ENCODE measurements at regions not wholly inside any gene's neighbourhood (a gene's known extent, or its start where the extent isn't known, plus 50 kb on each side); places are given as distances from the start of the nearest gene placed in this dataset.

GRCh38 chr5:58018016-58018415 is 441.9 kb downstream of the PLK2 start:
- Histone ChIP-seq H3K4me1 (ENCODE audit: control insufficient read depth in 3 of 3, insufficient read depth in 3 of 3, low read length in 3 of 3) (peaks cover 2 to 8% (median 3%) of the 10 kb centered on the region in 3 donors), H3K36me3 (ENCODE audit: control insufficient read depth in 3 of 3, insufficient read depth in 3 of 3, low read length in 3 of 3) (no peaks in the 10 kb centered on the region), H3K9me3 (ENCODE audit: control insufficient read depth in 3 of 3, low read length in 3 of 3) (no peaks in the 10 kb centered on the region), H3K27me3 (ENCODE audit: control insufficient read depth in 3 of 3, insufficient read depth in 3 of 3, low read length in 3 of 3) (no peaks in the 10 kb centered on the region), H3K9ac (ENCODE audit: low read depth in 1 of 3, low read length in 3 of 3) (no peak overlapping the region), H3K27ac (ENCODE audit: low read depth, low read length) (no peak overlapping the region), H3K4me3 (ENCODE audit: low read length in 3 of 3) (no peak overlapping the region)

GRCh38 chr5:58016877-58017276 is 443.0 kb downstream of the PLK2 start:
- H3K4me1 ChIP-seq (ENCODE audit: control insufficient read depth in 3 of 3, insufficient read depth in 3 of 3, low read length in 3 of 3): peaks cover 2 to 8% (median 3%) of the 10 kb centered on the region in 3 donors
- no peaks in the 10 kb centered on the region for H3K9me3 ChIP-seq (ENCODE audit: control insufficient read depth in 3 of 3, low read length in 3 of 3)
- no peaks in the 10 kb centered on the region for H3K36me3 ChIP-seq (ENCODE audit: control insufficient read depth in 3 of 3, insufficient read depth in 3 of 3, low read length in 3 of 3)
- H3K27ac ChIP-seq (ENCODE audit: low read depth, low read length): no peak overlapping the region
- no peaks in the 10 kb centered on the region for H3K27me3 ChIP-seq (ENCODE audit: control insufficient read depth in 3 of 3, insufficient read depth in 3 of 3, low read length in 3 of 3)
- H3K9ac ChIP-seq (ENCODE audit: low read depth in 1 of 3, low read length in 3 of 3): no peak overlapping the region
- H3K4me3 ChIP-seq (ENCODE audit: low read length in 3 of 3): no peak overlapping the region

- H3K9ac ChIP-seq (ENCODE audit: low read depth in 1 of 3, low read length in 3 of 3): no peak overlapping the region
- no peaks in the 10 kb centered on the region for H3K9me3 ChIP-seq (ENCODE audit: control insufficient read depth in 3 of 3, low read length in 3 of 3)
- H3K36me3 ChIP-seq (ENCODE audit: control insufficient read depth in 3 of 3, insufficient read depth in 3 of 3, low read length in 3 of 3): no peaks in the 10 kb centered on the region
- peaks cover 2 to 8% (median 3%) of the 10 kb centered on the region in 3 donors for H3K4me1 ChIP-seq (ENCODE audit: control insufficient read depth in 3 of 3, insufficient read depth in 3 of 3, low read length in 3 of 3)
- H3K4me3 ChIP-seq (ENCODE audit: low read length in 3 of 3): no peak overlapping the region
- no peaks in the 10 kb centered on the region for H3K27me3 ChIP-seq (ENCODE audit: control insufficient read depth in 3 of 3, insufficient read depth in 3 of 3, low read length in 3 of 3)
- no peak overlapping the region for H3K27ac ChIP-seq (ENCODE audit: low read depth, low read length)
These were observed 443.5 kb downstream of the PLK2 start for GRCh38 chr5:58016358-58016757.

GRCh38 chr5:58015175-58015574 is 444.7 kb downstream of the PLK2 start:
- H3K27ac ChIP-seq (ENCODE audit: low read depth, low read length): no peak overlapping the region
- peaks cover 2 to 8% (median 3%) of the 10 kb centered on the region in 3 donors for H3K4me1 ChIP-seq (ENCODE audit: control insufficient read depth in 3 of 3, insufficient read depth in 3 of 3, low read length in 3 of 3)
- no peaks in the 10 kb centered on the region for H3K9me3 ChIP-seq (ENCODE audit: control insufficient read depth in 3 of 3, low read length in 3 of 3)
- no peaks in the 10 kb centered on the region for H3K36me3 ChIP-seq (ENCODE audit: control insufficient read depth in 3 of 3, insufficient read depth in 3 of 3, low read length in 3 of 3)
- no peaks in the 10 kb centered on the region for H3K27me3 ChIP-seq (ENCODE audit: control insufficient read depth in 3 of 3, insufficient read depth in 3 of 3, low read length in 3 of 3)
- no peak overlapping the region for H3K9ac ChIP-seq (ENCODE audit: low read depth in 1 of 3, low read length in 3 of 3)
- H3K4me3 ChIP-seq (ENCODE audit: low read length in 3 of 3): no peak overlapping the region

- Histone ChIP-seq H3K27ac (ENCODE audit: low read depth, low read length) (no peak overlapping the region), H3K36me3 (ENCODE audit: control insufficient read depth in 3 of 3, insufficient read depth in 3 of 3, low read length in 3 of 3) (no peaks in the 10 kb centered on the region), H3K9me3 (ENCODE audit: control insufficient read depth in 3 of 3, low read length in 3 of 3) (no peaks in the 10 kb centered on the region), H3K9ac (ENCODE audit: low read depth in 1 of 3, low read length in 3 of 3) (no peak overlapping the region), H3K27me3 (ENCODE audit: control insufficient read depth in 3 of 3, insufficient read depth in 3 of 3, low read length in 3 of 3) (no peaks in the 10 kb centered on the region), H3K4me1 (ENCODE audit: control insufficient read depth in 3 of 3, insufficient read depth in 3 of 3, low read length in 3 of 3) (no peaks in the 10 kb centered on the region), H3K4me3 (ENCODE audit: low read length in 3 of 3) (no peak overlapping the region)
These were observed 446.2 kb downstream of the PLK2 start for GRCh38 chr5:58013542-58014258.

GRCh38 chr5:58012801-58013315 is 447.0 kb downstream of the PLK2 start:
- no peak overlapping the region for H3K27ac ChIP-seq (ENCODE audit: low read depth, low read length)
- H3K9ac ChIP-seq (ENCODE audit: low read depth in 1 of 3, low read length in 3 of 3): no peak overlapping the region
- no peaks in the 10 kb centered on the region for H3K4me1 ChIP-seq (ENCODE audit: control insufficient read depth in 3 of 3, insufficient read depth in 3 of 3, low read length in 3 of 3)
- H3K27me3 ChIP-seq (ENCODE audit: control insufficient read depth in 3 of 3, insufficient read depth in 3 of 3, low read length in 3 of 3): no peaks in the 10 kb centered on the region
- H3K36me3 ChIP-seq (ENCODE audit: control insufficient read depth in 3 of 3, insufficient read depth in 3 of 3, low read length in 3 of 3): no peaks in the 10 kb centered on the region
- H3K4me3 ChIP-seq (ENCODE audit: low read length in 3 of 3): no peak overlapping the region
- H3K9me3 ChIP-seq (ENCODE audit: control insufficient read depth in 3 of 3, low read length in 3 of 3): no peaks in the 10 kb centered on the region

- Histone ChIP-seq H3K4me1 (ENCODE audit: control insufficient read depth in 3 of 3, insufficient read depth in 3 of 3, low read length in 3 of 3) (no peaks in the 10 kb centered on the region), H3K36me3 (ENCODE audit: control insufficient read depth in 3 of 3, insufficient read depth in 3 of 3, low read length in 3 of 3) (no peaks in the 10 kb centered on the region), H3K4me3 (ENCODE audit: low read length in 3 of 3) (no peak overlapping the region), H3K9me3 (ENCODE audit: control insufficient read depth in 3 of 3, low read length in 3 of 3) (no peaks in the 10 kb centered on the region), H3K27ac (ENCODE audit: low read depth, low read length) (no peak overlapping the region), H3K9ac (ENCODE audit: low read depth in 1 of 3, low read length in 3 of 3) (no peak overlapping the region), H3K27me3 (ENCODE audit: control insufficient read depth in 3 of 3, insufficient read depth in 3 of 3, low read length in 3 of 3) (no peaks in the 10 kb centered on the region)
These were observed 447.8 kb downstream of the PLK2 start for GRCh38 chr5:58012102-58012501.

GRCh38 chr5:58011301-58011700 is 448.6 kb downstream of the PLK2 start:
- no peak overlapping the region for H3K4me3 ChIP-seq (ENCODE audit: low read length in 3 of 3)
- H3K27ac ChIP-seq (ENCODE audit: low read depth, low read length): no peak overlapping the region
- H3K9ac ChIP-seq (ENCODE audit: low read depth in 1 of 3, low read length in 3 of 3): no peak overlapping the region
- H3K36me3 ChIP-seq (ENCODE audit: control insufficient read depth in 3 of 3, insufficient read depth in 3 of 3, low read length in 3 of 3): no peaks in the 10 kb centered on the region
- H3K4me1 ChIP-seq (ENCODE audit: control insufficient read depth in 3 of 3, insufficient read depth in 3 of 3, low read length in 3 of 3): no peaks in the 10 kb centered on the region
- H3K27me3 ChIP-seq (ENCODE audit: control insufficient read depth in 3 of 3, insufficient read depth in 3 of 3, low read length in 3 of 3): no peaks in the 10 kb centered on the region
- H3K9me3 ChIP-seq (ENCODE audit: control insufficient read depth in 3 of 3, low read length in 3 of 3): no peaks in the 10 kb centered on the region

GRCh38 chr5:58009754-58010153 is 450.1 kb downstream of the PLK2 start:
- no peak overlapping the region for H3K27ac ChIP-seq (ENCODE audit: low read depth, low read length)
- no peak overlapping the region for H3K9ac ChIP-seq (ENCODE audit: low read depth in 1 of 3, low read length in 3 of 3)
- no peaks in the 10 kb centered on the region for H3K27me3 ChIP-seq (ENCODE audit: control insufficient read depth in 3 of 3, insufficient read depth in 3 of 3, low read length in 3 of 3)
- H3K4me1 ChIP-seq (ENCODE audit: control insufficient read depth in 3 of 3, insufficient read depth in 3 of 3, low read length in 3 of 3): no peaks in the 10 kb centered on the region
- no peak overlapping the region for H3K4me3 ChIP-seq (ENCODE audit: low read length in 3 of 3)
- H3K9me3 ChIP-seq (ENCODE audit: control insufficient read depth in 3 of 3, low read length in 3 of 3): no peaks in the 10 kb centered on the region
- no peaks in the 10 kb centered on the region for H3K36me3 ChIP-seq (ENCODE audit: control insufficient read depth in 3 of 3, insufficient read depth in 3 of 3, low read length in 3 of 3)

GRCh38 chr5:58002323-58002722 is 457.6 kb downstream of the PLK2 start:
- Histone ChIP-seq H3K9me3 (ENCODE audit: control insufficient read depth in 3 of 3, low read length in 3 of 3) (no peaks in the 10 kb centered on the region), H3K4me3 (ENCODE audit: low read length in 3 of 3) (no peak overlapping the region), H3K4me1 (ENCODE audit: control insufficient read depth in 3 of 3, insufficient read depth in 3 of 3, low read length in 3 of 3) (no peaks in the 10 kb centered on the region), H3K27ac (ENCODE audit: low read depth, low read length) (no peak overlapping the region), H3K9ac (ENCODE audit: low read depth in 1 of 3, low read length in 3 of 3) (no peak overlapping the region), H3K27me3 (ENCODE audit: control insufficient read depth in 3 of 3, insufficient read depth in 3 of 3, low read length in 3 of 3) (no peaks in the 10 kb centered on the region), H3K36me3 (ENCODE audit: control insufficient read depth in 3 of 3, insufficient read depth in 3 of 3, low read length in 3 of 3) (no peaks in the 10 kb centered on the region)

Data from skeletal muscle tissue (tissue), 3 donors.